ENCODE measurements at regions not wholly inside any gene's neighbourhood (a gene's known extent, or its start where the extent isn't known, plus 50 kb on each side); places are given as distances from the start of the nearest gene placed in this dataset.

DNA sequence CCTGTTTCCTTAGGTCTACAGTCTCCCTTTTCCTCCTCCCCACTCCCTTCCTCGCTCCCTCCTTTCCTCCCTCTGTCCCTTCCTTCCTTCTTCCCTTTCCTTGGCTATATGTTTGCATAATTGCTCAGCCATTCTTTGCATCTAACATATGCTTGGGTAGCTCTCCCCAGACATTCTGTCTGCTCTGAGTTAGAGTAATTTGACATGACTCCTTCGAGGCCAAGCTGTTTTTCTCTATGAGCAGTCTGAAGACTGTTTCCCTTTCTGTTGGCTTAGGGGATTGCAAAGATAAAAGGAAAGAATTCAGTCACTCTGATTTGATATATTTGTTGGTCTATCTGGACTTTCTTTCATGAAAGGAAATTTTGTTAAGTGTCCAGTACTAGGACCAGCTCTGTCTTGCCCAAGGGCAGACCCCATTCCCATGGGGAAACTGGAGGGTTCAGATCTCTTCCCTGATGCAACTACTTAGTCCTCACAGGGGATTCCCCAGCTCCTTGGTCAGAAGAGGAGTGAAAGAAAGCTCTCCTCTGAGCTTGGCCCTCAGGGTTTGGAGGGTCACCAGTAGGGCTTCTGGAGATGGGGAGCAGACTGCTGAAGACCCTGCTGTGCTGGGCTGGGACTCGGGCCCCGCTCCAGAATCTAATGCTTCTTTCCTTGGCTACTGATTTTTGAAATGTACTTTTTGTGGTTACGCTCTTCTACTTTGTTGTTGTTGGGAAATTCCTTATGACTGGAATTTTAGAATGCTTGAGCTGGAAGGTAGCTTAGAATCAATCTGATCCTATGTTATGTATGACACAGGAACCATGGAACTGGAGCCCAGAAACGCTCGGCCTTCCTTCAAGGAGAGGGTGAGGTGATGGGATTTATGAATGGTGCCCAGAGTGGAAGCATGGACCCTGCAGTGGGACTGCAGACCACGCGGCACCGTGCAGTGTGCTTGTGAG, 63.7 kb upstream of the SLC22A23 start:
- H3K4me3 ChIP-seq (ENCODE audit: low read depth, low read length) = no peak overlapping the region
- DNase-seq (ENCODE audit: low read depth) = no peak
- TF ChIP-seq, protein P1, sequence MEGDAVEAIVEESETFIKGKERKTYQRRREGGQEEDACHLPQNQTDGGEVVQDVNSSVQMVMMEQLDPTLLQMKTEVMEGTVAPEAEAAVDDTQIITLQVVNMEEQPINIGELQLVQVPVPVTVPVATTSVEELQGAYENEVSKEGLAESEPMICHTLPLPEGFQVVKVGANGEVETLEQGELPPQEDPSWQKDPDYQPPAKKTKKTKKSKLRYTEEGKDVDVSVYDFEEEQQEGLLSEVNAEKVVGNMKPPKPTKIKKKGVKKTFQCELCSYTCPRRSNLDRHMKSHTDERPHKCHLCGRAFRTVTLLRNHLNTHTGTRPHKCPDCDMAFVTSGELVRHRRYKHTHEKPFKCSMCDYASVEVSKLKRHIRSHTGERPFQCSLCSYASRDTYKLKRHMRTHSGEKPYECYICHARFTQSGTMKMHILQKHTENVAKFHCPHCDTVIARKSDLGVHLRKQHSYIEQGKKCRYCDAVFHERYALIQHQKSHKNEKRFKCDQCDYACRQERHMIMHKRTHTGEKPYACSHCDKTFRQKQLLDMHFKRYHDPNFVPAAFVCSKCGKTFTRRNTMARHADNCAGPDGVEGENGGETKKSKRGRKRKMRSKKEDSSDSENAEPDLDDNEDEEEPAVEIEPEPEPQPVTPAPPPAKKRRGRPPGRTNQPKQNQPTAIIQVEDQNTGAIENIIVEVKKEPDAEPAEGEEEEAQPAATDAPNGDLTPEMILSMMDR (conservative IDR thresholded peaks at IDR 0.05; ENCODE audit: low read depth, low read length) = no peak

DNA sequence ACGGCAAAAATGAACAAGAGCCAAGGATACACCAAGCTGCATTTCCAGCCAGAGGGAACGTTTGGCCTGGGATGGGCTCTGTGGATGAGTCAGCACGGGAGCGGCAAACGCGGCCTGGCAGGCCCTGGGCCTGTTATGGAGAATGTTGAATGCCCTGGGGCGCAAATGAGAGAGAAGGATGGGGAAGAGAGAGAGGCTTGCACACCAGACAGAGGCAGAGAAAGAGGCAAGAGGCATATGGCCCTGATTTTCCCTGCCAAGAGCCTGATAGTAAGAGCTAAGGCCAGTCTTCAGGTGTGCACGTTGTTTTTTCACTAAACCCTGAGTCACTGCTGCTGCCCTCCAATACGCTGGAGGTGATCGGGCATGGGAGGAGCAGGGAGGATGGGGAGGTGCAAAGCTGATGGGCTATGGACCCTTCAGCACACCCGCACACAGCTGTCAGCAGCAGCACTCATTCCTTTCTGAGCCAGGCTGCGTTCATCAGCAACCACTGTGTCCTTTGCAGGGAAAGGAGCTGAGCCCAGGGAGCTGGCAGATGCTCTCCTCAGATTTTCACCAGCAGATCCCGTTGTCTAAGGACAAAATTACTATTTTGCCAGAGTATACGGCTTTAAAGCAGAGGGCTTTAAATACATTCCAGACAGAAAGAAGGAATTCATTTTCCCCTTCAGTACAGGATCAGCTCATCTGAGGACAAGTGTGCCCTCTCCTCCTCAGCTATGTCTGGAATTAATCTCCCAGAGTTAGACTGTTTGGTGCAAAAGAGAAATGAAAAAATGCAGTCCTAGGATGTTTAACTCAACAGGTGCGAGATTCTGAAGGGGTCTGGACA, 61.7 kb upstream of the SLC22A23 start:
- no peak overlapping the region for H3K4me3 ChIP-seq (ENCODE audit: low read depth, low read length)
- no peak for DNase-seq (ENCODE audit: low read depth)
- TF ChIP-seq, protein P1 (conservative IDR thresholded peaks at IDR 0.05; ENCODE audit: low read depth, low read length) = no peak

DNA sequence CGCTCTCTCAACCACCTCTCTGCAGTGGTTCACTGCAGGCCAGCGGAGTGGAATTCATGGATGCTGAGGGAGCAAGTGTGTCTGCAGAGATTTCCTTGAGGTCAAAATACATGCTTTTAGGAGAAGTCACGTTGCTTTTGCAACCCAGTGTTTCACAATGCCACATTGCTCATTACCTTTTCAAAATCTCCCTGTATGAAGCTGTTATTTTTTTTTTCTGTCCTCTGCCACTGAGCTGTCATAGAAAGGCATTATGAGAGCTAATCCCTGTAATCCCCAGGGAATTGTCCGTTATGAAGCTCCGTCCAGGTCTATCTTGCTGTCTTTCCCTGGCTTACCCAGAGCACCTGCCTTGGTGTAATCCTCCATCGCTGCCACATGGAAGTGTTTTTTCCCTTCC, 60.5 kb upstream of the SLC22A23 start:
- no peak overlapping the region for H3K4me3 ChIP-seq (ENCODE audit: low read depth, low read length)
- no peak for DNase-seq (ENCODE audit: low read depth)
- TF ChIP-seq, protein P1 (conservative IDR thresholded peaks at IDR 0.05; ENCODE audit: low read depth, low read length) = no peak

DNA sequence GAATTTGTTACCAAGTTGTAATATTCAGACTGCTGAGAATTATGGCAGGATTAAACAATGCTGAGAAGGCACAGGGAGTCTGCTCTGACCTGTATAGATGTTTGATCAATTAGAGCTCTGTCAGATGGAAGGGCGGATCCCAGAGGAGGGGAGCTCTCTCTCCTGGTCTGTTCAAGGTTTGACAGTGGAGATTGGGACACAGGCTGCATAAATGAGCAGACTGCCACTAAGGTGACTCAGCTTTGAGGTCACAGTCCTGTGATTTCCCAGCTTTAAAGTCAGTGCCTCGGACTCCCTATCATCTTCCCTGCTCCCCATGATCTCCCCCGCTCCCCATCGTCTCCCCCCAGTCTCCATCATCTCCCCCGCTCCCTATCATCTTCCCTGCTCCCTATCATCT, 59.2 kb upstream of the SLC22A23 start:
- DNase-seq (ENCODE audit: low read depth) = no peak
- TF ChIP-seq, protein P1 (conservative IDR thresholded peaks at IDR 0.05; ENCODE audit: low read depth, low read length) = no peak
- no peak overlapping the region for H3K4me3 ChIP-seq (ENCODE audit: low read depth, low read length)

DNA sequence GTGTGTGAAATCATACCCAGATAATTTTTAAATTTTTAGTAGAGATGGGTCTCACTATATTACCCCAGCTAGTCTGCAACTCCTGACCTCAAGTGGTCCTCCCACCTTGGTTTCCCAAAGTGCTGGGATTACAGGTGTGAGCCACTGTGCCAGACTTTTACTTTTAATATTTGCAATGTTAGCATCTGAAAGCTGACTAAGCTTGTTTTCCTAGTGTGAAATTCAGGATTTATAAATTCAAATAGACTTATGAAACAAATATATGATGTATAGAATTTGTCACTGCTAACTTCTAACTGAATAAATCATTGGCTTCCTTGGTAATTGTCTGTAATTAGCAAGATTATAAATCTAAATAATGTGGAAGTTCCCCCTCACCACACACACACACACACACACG, 58.8 kb upstream of the SLC22A23 start:
- no peak overlapping the region for H3K4me3 ChIP-seq (ENCODE audit: low read depth, low read length)
- TF ChIP-seq, protein P1 (conservative IDR thresholded peaks at IDR 0.05; ENCODE audit: low read depth, low read length) = no peak
- DNase-seq (ENCODE audit: low read depth) = no peak

DNA sequence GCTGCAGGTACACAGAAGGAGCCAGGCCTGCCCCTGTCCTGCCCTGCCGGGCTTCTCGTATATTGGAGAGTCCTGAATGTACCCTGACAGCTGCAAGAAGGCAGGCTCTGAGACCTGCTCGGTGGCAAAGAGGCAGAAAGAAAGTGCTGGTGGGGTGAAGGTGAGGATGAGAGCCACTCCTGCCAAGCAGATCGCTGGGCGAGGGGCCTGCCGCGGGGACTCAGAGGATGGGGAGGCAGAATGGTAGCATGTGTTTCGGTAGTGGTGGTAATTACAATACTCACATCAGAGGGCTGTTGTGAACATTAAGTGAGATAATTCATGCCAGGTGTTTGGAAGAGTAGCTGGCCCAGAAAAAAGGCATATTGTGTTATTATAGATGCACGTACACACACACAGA, 56.6 kb upstream of the SLC22A23 start:
- H3K4me3 ChIP-seq (ENCODE audit: low read depth, low read length) = no peak overlapping the region
- no peak for DNase-seq (ENCODE audit: low read depth)
- TF ChIP-seq, protein P1 (conservative IDR thresholded peaks at IDR 0.05; ENCODE audit: low read depth, low read length) = no peak
